AG04450 (cell line): ENCODE measurements at regions not wholly inside any gene's neighbourhood (a gene's known extent, or its start where the extent isn't known, plus 50 kb on each side); places are given as distances from the start of the nearest gene placed in this dataset.

Experiments
- CTCF ChIA-PET: fragments of 300-600, 350-600 bp; formaldehyde crosslinking; extraction: SDS; loops from one replicate; lab custom pipeline; 2022; ENCODE audit warnings: antibody characterized with exemption, inconsistent platforms; lab: Charles Lee
- POLR2A ChIA-PET: fragments of 350-600 bp; formaldehyde crosslinking; extraction: SDS; loops from one replicate; lab custom pipeline; 2021; ENCODE audit warnings: antibody characterized with exemption, inconsistent platforms; lab: Yijun Ruan, JAX
- DNase-seq: peaks from one replicate; pipeline ENCODE4 v3.0.0-alpha.2; 2011; ENCODE audit warnings: low read depth, low spot score
- H3K27ac ChIP-seq: one replicate; pipeline ENCODE4 v1.5.1; 2012; ENCODE audit warnings: low read depth, low read length, control low read depth
- H3K27me3 ChIP-seq: one replicate; pipeline ENCODE4 v1.6.0; 2012; ENCODE audit warnings: low read length; ENCODE audit not compliant: control insufficient read depth, insufficient read depth
- H3K4me3 ChIP-seq: 2 replicates; pipeline ENCODE4 v1.5.1; 2011; ENCODE audit warnings: mild to moderate bottlenecking, low read depth, low read length, control low read depth
- H3K9me3 ChIP-seq: 2 replicates; pipeline ENCODE4 v1.5.1; 2012; ENCODE audit warnings: low read length; ENCODE audit not compliant: control insufficient read depth, insufficient read depth
- TF ChIP-seq, protein P1 (sequence below): IDR thresholded peaks from 2 replicates; pipeline ENCODE4 v1.5.1; 2011; ENCODE audit warnings: low read depth, low read length, control low read depth, inconsistent platforms

DNA sequence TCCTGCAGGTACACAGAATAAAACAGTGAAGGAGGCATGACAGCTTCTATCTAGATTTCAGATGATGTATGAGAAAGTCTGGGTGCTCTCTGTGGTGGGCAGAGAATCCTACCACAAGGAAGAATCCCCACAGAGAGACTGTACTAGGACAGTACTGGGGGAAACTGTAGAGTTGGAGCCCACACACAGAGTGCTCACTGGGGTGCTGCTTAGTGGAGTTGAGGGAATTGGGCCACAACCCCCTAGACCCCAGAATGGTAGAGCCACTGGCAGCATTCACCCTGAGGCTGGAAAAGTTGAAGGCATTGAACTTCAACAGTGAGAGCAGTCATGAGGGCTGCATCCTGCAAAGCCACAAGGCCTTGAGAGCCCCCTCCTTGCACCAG lies 62.2 kb upstream of the TNFRSF21 start:
- H3K27ac ChIP-seq = no peak overlapping the region
- CTCF ChIA-PET = no interaction called here
- H3K9me3 ChIP-seq = no peaks in the 10 kb centered on the region
- H3K27me3 ChIP-seq = no peaks in the 10 kb centered on the region
- POLR2A ChIA-PET = no interaction called here
- no peak for DNase-seq
- H3K4me3 ChIP-seq = no peak overlapping the region
- TF ChIP-seq, protein P1, sequence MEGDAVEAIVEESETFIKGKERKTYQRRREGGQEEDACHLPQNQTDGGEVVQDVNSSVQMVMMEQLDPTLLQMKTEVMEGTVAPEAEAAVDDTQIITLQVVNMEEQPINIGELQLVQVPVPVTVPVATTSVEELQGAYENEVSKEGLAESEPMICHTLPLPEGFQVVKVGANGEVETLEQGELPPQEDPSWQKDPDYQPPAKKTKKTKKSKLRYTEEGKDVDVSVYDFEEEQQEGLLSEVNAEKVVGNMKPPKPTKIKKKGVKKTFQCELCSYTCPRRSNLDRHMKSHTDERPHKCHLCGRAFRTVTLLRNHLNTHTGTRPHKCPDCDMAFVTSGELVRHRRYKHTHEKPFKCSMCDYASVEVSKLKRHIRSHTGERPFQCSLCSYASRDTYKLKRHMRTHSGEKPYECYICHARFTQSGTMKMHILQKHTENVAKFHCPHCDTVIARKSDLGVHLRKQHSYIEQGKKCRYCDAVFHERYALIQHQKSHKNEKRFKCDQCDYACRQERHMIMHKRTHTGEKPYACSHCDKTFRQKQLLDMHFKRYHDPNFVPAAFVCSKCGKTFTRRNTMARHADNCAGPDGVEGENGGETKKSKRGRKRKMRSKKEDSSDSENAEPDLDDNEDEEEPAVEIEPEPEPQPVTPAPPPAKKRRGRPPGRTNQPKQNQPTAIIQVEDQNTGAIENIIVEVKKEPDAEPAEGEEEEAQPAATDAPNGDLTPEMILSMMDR = no peak

DNA sequence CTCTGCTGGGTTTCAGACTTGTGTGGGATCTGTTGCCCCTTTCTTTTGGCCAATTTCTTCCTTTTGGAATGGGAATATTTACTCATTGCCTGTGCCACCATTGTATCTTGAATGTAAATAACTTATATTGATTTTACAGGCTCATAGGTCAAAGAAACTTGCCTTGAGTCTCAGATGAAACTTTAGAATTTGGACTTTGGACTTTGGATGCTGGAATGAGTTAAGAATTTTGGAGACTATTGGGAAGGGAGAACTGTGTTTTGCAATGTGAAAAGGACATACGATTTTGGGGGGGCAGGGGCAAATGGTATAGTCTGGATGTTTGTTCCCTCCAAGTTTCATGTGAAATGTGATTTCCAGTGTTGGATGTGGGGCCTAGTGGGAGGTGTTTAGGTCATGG lies 62.6 kb upstream of the TNFRSF21 start:
- ChIA-PET CTCF (no interaction called here), POLR2A (no interaction called here)
- no peaks in the 10 kb centered on the region for H3K27me3 ChIP-seq
- no peak overlapping the region for H3K27ac ChIP-seq
- no peak overlapping the region for H3K4me3 ChIP-seq
- TF ChIP-seq, protein P1 = no peak
- no peak for DNase-seq
- H3K9me3 ChIP-seq = no peaks in the 10 kb centered on the region

DNA sequence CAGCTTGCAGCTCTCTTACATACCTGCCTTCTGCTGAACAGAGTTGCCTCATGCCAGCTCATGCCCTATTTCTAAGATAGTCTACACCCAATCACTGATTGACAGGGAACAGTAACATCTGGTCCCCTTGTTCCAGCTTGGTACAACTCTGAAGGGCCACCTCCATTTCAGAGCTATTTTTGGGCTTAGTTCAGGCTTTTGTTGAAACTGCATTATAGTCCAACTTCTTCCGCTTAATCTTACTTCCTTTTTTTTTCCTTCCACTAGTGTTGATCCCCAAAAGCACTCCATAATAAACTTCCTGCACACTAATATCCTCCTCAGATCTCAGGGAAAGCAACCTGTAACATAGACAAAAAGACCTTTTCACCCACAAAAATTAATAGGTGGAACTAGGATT lies 65.7 kb upstream of the TNFRSF21 start:
- Histone ChIP-seq H3K4me3 (no peak overlapping the region), H3K27ac (no peak overlapping the region), H3K9me3 (no peaks in the 10 kb centered on the region), H3K27me3 (no peaks in the 10 kb centered on the region)
- ChIA-PET CTCF (no interaction called here), POLR2A (no interaction called here)
- DNase-seq = no peak
- TF ChIP-seq, protein P1 = no peak

DNA sequence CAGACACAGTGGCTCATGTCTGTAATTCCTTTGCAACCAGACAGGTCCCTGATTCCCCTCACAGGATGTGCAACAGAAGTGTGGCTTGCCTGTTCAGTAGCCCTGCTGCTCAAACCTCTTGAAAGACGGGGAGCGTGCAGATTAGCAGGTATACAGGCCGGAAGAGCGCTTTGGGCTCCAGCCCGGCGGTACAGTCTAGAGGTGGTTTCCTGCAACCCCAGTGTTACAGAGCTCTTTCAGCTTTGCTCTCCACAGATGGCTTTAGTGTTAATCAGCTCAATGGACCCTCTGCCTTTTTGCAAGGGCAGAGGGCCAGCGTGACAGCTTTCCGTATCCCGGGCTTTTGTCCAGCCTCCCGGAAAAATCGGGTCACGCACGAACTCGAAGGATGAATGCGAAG lies 67.2 kb upstream of the TNFRSF21 start:
- Histone ChIP-seq H3K27ac (no peak overlapping the region), H3K9me3 (no peaks in the 10 kb centered on the region), H3K27me3 (no peaks in the 10 kb centered on the region), H3K4me3 (no peak overlapping the region)
- TF ChIP-seq, protein P1 = no peak
- CTCF ChIA-PET = no interaction called here
- POLR2A ChIA-PET = no interaction called here
- DNase-seq = no peak

DNA sequence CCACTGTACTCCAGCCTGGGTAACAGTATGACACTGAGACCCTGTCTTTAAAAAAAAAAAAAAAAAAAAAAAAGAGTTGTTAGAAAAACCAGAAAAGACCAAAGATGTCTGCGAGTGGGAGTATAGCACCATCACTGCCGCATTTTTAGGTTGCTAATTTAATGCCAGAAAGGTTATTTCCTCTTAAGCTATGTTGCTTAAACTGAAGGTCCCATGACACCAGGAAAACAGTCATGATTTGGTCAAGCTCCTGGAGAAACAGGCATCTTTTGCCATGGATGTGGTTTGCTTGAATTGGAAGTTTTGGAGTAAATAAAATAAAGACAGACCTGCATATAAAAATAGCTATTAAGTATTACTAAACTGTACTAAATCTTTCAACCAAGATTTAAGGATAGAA lies 68.3 kb upstream of the TNFRSF21 start:
- Histone ChIP-seq H3K4me3 (no peak overlapping the region), H3K9me3 (no peaks in the 10 kb centered on the region), H3K27ac (no peak overlapping the region), H3K27me3 (no peaks in the 10 kb centered on the region)
- no peak for DNase-seq
- CTCF ChIA-PET = interaction anchor here (0.7 kb wide), 1 partner anchor 31 kb away, joined by 3 read pairs; no protein-coding TSS in a partner anchor
- POLR2A ChIA-PET = no interaction called here
- TF ChIP-seq, protein P1 = no peak
